ENCODE measurements at regions not wholly inside any gene's neighbourhood (a gene's known extent, or its start where the extent isn't known, plus 50 kb on each side); places are given as distances from the start of the nearest gene placed in this dataset.

GRCh38 chr4:110963662-110964280 is 340.9 kb upstream of the PITX2 start:
- no peak for DNase-seq (ENCODE audit: low read depth, low spot score)
- no peak overlapping the region for H3K4me3 ChIP-seq (ENCODE audit: control insufficient read depth in 2 of 3, extremely low read depth in 1 of 3, insufficient read depth in 2 of 3, low read depth in 1 of 3, low read length in 3 of 3)
- no peaks in the 10 kb centered on the region for H3K9me3 ChIP-seq (ENCODE audit: control insufficient read depth, low read depth, low read length)
- no peaks in the 10 kb centered on the region for H4K20me1 ChIP-seq (ENCODE audit: control insufficient read depth, extremely low read depth, insufficient read depth, low read length)
- H3K79me2 ChIP-seq (ENCODE audit: control insufficient read depth, insufficient read depth, low read length) = no peaks in the 10 kb centered on the region
- H3K27me3 ChIP-seq (ENCODE audit: control insufficient read depth, extremely low read depth, insufficient read depth, low read length) = no peaks in the 10 kb centered on the region
- no peak overlapping the region for H3K4me2 ChIP-seq (ENCODE audit: control insufficient read depth, extremely low read depth, insufficient read depth, low read depth, low read length)
- H3K36me3 ChIP-seq (ENCODE audit: control insufficient read depth in 2 of 2, extremely low read depth in 1 of 2, insufficient read depth in 2 of 2, low read length in 2 of 2) = no peaks in the 10 kb centered on the region
- no peaks in the 10 kb centered on the region for H3K9me1 ChIP-seq (ENCODE audit: control insufficient read depth, extremely low read depth, insufficient read depth, low read length)
- TF ChIP-seq CTCF (optimal IDR thresholded peaks at IDR 0.05 in 1 of 3, IDR thresholded peaks at IDR 0.05 in 1 of 3, conservative IDR thresholded peaks at IDR 0.05 in 1 of 3; ENCODE audit: extremely low read depth in 1 of 3, insufficient read depth in 2 of 3, low read length in 3 of 3) (no peak), EZH2 (IDR thresholded peaks at IDR 0.05; ENCODE audit: low read length) (no peak)
- no peak overlapping the region for H3K27ac ChIP-seq (ENCODE audit: control insufficient read depth, insufficient read depth, low read length)
- H3K4me1 ChIP-seq (ENCODE audit: control insufficient read depth, extremely low read depth, insufficient read depth, low read length) = no peaks in the 10 kb centered on the region
- no peak overlapping the region for H2AFZ ChIP-seq (ENCODE audit: control insufficient read depth, low read length)
- no peak for FAIRE-seq
- dilution Hi-C loops (cut with MboI; ENCODE audit: extremely low pct_ligation_motif_present, low sequenced_read_pairs) = loop anchor here (25.0 kb wide), 1 partner anchor 326 kb away; no protein-coding TSS in a partner anchor
- H3K9ac ChIP-seq (ENCODE audit: control insufficient read depth, extremely low read depth, insufficient read depth, low read length) = no peak overlapping the region

GRCh38 chr4:110967936-110968335 is 345.1 kb upstream of the PITX2 start:
- no peak overlapping the region for H3K27ac ChIP-seq (ENCODE audit: control insufficient read depth, insufficient read depth, low read length)

More at GRCh38 chr4:110967936-110968335, 345.1 kb upstream of the PITX2 start:
- DNase-seq (ENCODE audit: low read depth, low spot score) = no peak
- Histone ChIP-seq H3K9me1 (ENCODE audit: control insufficient read depth, extremely low read depth, insufficient read depth, low read length) (no peaks in the 10 kb centered on the region), H3K4me1 (ENCODE audit: control insufficient read depth, extremely low read depth, insufficient read depth, low read length) (no peaks in the 10 kb centered on the region), H3K27me3 (ENCODE audit: control insufficient read depth, extremely low read depth, insufficient read depth, low read length) (no peaks in the 10 kb centered on the region), H3K9me3 (ENCODE audit: control insufficient read depth, low read depth, low read length) (no peaks in the 10 kb centered on the region), H4K20me1 (ENCODE audit: control insufficient read depth, extremely low read depth, insufficient read depth, low read length) (no peaks in the 10 kb centered on the region), H3K9ac (ENCODE audit: control insufficient read depth, extremely low read depth, insufficient read depth, low read length) (no peak overlapping the region), H3K4me2 (ENCODE audit: control insufficient read depth, extremely low read depth, insufficient read depth, low read depth, low read length) (no peak overlapping the region), H3K79me2 (ENCODE audit: control insufficient read depth, insufficient read depth, low read length) (no peaks in the 10 kb centered on the region), H3K4me3 (ENCODE audit: control insufficient read depth in 2 of 3, extremely low read depth in 1 of 3, insufficient read depth in 2 of 3, low read depth in 1 of 3, low read length in 3 of 3) (no peak overlapping the region), H2AFZ (ENCODE audit: control insufficient read depth, low read length) (no peak overlapping the region), H3K36me3 (ENCODE audit: control insufficient read depth in 2 of 2, extremely low read depth in 1 of 2, insufficient read depth in 2 of 2, low read length in 2 of 2) (no peaks in the 10 kb centered on the region)
- dilution Hi-C loops (cut with MboI; ENCODE audit: extremely low pct_ligation_motif_present, low sequenced_read_pairs) = loop anchor here (25.0 kb wide), 1 partner anchor 331 kb away; no protein-coding TSS in a partner anchor
- FAIRE-seq = no peak
- no peak for TF ChIP-seq EZH2 (IDR thresholded peaks at IDR 0.05; ENCODE audit: low read length)
- no peak for TF ChIP-seq CTCF (optimal IDR thresholded peaks at IDR 0.05 in 1 of 3, IDR thresholded peaks at IDR 0.05 in 1 of 3, conservative IDR thresholded peaks at IDR 0.05 in 1 of 3; ENCODE audit: extremely low read depth in 1 of 3, insufficient read depth in 2 of 3, low read length in 3 of 3)

Measured in keratinocyte (primary cell).